ENCODE measurements at regions not wholly inside any gene's neighbourhood (a gene's known extent, or its start where the extent isn't known, plus 50 kb on each side); places are given as distances from the start of the nearest gene placed in this dataset.

DNA sequence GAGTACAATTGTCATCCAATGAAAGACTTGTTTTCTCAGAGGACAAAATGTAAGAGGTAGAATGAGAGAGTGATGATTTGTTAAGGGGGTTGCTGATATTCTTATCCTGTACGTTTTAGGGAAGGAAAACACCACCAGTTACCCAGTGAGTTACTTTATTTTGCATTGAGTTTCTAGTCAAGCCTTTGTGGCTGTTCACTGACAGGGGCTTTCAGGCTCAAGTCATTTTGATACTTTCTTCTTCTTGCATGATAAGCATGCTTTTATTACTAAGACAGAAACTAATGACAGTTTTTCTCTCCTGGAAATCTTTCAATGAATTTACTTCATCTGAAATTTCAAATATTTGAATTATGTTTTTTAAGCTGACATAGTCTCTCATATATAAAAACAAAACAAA lies 710.2 kb upstream of the POM121L12 start:
- no peak for DNase-seq

DNA sequence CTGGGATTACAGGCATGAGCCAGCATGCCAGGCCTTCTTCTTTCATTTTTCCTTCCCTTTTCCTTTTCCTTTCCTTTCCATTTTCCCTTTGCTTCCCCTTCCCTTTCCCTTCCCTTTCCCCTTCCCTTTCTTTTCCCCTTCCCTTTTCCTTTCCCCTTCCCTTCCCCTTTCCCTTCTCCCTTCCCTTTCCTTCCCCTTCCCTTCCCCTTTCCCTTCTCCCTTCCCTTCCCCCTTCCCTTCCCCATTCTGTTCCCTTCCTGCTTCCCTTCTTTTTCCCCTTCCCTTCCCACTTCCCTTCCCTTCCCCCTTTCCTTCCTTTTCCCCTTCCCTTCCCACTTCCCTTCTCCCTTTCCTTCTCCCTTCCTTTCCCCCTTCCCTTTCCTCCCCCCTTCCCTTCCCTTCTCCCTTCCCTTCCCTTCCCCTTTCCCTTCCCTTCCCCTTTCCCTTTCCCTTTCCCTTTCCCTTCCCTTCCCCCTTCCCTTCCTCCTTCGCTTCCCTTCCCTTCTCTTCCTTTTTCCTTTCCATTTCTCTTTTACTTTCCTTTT lies 712.2 kb upstream of the POM121L12 start:
- no peak for DNase-seq

DNA sequence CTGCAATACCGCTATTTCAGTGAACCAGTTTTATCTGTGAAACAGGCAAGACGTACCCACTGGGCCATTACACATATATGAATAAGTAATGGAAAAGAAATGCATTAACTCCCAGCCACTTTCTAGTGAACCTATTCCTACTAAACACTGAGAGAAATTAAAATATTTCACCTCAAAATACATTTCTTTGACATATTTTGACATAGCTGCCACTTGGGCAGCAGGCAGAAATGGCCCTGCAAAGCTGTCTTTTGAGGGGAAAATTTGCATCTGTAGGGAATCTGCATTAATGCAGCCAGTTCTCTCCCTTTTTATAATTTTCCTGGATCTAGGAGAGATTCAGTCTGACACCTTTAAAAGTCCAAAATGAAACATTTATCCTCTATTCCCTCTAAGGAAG lies 714.8 kb upstream of the POM121L12 start:
- no peak for DNase-seq

DNA sequence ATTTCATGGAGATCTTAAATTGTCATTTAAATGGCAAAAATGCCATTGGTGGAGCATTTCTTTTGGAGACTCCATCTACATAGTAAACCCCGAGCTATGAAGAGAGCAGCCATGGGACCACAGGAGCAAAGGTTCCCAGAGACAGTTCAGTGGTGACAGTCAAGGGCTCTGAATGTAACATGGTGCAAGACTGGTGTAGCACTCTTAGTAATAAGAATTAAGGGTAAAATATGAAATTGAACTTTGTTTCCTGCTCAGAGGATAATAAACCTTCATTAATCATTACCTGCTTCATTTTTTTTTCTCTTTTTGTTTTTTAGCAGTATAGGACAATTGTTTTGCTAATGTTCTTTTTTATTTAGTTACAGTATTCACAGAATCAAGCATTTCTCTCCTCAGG lies 717.5 kb upstream of the POM121L12 start:
- DNase-seq: no peak

DNA sequence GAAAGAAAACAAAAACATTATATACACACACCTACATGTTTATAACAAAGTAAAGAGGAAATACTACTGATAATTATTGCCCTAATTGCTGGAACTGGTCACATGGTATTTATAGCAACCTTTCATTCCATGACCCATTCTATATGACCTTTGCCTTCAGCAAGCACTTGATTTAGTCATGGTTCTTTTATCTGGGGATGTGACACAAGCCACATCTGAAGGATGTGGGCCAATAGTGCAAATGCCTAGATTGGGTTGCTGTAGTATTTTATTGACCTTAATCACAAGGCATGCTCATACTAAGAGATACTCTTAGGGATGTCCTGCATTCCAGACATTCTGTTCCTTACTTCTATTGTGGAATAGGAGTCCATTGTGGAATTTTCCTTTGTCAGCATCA lies 723.5 kb upstream of the POM121L12 start:
- no peak for DNase-seq

DNA sequence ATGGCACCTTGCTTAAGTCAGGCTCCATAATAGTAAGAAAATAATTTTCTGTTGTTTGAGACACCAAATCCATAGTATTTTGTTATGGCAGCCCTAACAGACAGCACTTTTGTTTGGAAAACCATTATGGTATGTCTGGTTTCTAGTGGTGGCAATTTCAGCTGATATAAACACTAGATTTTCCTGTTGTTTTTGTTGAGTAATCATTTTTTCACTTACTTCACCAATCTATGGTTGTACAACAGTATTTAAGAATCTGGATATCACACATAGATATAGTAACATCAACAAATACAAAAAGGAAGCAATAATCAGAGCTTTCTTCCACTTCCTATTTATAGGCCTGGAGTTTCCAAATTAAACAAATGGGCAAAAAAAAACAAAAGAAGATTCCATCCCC lies 725.8 kb upstream of the POM121L12 start:
- no peak for DNase-seq

DNA sequence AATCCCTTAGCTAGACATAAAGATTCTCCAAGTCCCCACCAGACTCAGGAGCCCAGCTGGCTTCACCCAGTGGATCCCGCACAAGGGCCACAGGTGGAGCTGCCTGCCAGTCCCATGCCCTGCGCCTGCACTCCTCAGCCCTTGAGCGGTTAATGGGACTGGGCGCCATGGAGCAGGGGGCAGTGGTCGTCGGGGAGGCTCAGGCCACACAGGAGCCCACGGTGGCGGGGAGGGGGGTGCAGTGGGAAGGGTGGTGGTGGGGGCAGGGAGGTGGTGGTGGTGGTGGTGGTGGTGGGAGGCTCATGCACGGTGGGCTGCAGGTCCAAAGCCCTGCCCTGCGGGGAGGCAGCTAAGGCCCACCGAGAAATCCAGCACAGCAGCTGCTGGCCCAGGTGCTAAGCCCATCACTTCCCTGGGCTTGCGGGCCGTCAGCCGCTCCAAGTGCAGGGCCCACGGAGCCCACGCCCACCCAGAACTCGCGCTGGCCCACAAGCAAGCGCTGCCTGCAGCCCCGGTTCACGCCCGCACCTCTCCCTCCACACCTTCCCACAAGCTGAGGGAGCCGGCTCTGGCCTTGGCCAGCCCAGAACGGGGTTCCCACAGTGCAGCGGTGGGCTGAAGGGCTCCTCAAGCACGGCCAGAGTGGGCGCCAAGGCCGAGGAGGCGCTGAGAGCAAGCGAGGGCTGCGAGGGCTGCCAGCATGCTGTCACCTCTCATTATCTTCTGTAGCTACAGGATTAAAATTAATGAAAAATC lies 732.5 kb upstream of the POM121L12 start:
- no peak for DNase-seq

DNA sequence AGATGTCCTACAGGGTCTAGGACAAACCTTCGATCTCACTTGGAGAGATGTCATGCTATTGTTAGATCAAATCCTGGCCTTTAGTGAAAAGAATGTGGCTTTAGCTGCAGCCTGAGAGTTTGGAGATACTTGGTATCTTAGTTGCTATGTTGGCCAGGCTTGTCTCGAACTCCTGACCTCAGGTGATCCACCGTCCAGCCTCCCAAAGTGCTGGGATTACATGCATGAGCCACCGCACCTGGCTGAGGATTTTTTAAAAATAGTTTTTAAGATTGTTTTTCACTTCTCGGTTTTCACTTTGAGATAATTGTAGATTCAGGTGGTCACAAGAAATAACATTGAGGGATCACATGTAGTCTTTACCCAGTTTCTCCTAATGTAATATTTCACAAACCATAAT lies 738.3 kb upstream of the POM121L12 start:
- DNase-seq: no peak

DNA sequence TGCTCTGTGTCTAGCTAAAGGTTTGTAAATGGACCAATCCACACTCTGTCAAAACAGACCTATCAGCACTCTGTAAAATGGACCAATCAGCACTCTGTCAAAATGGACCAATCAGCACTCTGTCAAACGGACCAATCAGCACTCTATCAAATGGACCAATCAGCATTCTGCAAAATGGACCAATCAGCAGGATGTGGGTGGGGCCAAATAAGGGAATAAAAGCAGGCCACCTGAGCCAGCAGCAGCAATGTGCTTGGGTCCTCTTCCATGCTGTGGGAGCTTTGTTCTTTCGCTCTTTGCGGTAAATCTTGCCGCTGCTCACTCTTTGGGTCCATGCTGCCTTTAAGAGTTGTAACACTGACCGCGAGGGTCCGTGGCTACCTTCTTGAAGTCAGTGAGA lies 740.5 kb upstream of the POM121L12 start:
- DNase-seq: no peak

DNA sequence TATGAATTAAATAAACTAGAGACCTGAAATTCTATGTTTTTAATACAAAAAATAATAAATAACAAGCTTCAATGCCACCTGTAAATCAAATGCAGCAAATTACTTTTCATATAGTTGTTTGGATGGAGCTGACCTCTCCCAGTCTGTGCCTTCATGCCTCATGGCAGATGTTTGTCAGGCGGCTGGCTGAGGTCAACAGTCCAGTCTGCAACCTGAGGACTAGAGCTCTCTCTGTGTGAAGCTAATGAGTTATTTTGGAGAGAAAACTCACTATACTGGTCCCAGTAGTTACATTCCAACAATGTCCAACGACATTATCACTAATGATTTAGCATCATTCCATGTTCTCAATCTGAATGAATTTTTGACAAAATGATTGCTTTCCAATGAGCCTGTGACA lies 746.2 kb upstream of the POM121L12 start:
- DNase-seq: no peak

DNA sequence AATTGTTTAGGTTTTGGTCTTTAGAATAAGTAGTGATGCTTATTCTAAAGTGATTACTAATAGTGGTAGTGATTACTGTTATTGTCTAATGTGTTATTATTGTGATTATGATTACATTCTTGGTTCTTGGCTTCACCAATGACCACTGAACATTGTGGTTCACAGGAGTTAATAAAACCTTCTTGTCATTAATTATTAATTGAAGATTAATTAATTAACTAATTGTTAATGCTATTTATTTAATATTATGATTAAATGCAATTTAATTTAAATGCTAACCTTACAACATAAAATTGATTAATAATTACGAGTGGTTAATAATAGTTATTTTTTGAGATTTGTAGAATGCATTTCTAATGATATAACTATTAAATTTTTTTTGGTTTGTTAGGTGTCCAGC lies 747.7 kb upstream of the POM121L12 start:
- DNase-seq: no peak

DNA sequence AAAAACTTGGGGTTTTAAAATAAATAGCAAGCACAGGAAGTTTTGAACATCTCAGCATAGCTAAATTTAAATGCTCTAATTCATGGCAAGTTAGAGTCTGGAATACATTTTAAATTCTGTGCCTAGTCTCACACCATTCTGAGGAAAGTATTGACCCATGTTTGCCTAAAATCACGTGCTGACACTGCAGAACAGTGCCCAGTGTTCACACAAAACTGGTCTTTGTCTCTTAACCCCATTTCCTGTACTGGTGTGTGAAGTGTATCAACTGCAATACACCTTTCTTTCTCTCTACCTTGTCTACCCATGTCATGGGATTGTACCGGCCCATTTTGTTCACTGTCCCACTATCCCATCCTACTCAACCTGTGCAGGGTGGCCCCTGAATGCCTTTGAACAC lies 749.7 kb upstream of the POM121L12 start:
- DNase-seq: no peak

DNA sequence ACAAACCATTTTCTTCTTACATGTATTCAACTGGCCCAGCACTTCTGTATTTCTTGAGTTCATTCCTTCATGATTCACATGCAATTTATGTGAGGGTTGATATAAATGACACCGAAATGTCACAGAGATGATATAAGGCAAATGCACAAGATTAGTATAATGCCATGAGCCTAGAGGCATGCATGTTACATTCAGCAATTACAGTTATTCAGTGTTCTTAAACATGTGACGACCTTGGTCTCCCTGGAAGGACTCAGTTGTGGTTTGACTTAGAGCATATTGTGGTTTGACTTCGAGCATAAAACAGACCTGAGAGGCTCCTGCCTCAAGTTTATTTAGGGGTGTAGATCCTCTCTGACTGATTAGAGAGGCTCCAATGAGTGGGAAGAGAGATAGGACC lies 752.1 kb upstream of the POM121L12 start:
- no peak for DNase-seq

DNA sequence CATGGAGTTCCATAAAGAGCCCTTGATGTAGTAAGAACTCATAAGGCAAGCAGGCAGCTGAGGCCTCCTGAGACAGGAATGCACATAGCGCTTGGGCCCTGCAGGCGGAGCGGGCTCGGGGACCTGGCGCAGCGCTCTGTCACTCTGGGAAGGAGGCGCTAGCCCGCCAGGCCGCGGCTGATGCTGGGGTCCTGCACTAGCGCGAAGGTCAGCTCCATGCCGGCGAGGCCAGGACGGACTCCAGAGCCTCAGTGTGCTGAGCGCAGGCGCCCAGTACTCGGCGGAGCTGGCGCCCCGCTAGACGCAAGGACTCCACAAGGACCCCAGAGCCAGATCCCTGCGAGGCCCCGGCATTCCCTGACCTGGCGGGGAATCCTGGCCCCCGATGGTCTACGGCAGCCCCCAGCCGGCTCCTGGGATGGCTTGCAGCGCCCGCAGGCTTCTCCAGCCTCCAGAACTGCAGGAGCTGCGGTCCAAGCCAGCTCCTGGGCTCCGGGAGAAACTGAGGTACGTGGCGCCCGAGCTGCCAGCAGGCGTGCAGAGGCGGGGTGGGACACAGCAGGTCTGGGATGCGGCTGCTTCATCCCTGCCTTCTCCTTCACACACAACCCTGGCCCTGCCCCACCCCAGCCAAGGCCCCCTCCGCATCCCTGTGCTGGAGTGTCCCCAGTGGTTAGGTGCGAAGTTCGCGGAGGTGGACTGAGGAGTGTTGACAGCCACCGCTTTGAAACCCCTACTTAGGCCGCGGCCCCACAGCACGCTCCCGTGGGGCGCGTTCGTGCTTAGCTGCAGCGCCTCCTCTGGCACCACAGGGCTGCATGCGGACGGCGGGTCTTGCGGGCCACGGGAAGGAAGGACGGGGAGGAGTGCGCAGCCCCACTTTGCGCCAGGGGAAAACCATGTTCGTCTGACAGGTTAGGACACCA lies 761.5 kb upstream of the POM121L12 start:
- no peak for DNase-seq

DNA sequence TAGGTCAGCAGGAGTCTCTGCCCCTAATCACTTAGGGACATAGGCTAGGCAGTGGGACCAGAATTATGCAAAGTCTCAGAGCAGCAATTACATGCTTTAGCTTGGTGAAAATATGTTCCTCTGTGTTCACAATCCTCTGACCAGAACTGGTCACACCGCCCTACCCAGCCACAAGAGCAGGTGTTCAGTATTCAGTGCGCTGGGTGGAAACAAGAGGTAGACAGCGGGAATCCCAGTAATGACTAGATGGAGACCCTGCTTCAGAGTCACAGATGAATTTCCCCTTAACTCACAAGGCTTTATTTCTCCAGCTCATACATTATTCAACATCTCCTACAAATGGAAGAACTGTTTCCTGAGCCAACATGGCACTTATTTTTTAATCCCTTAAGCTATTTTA lies 763.7 kb upstream of the POM121L12 start:
- DNase-seq: no peak

DNA sequence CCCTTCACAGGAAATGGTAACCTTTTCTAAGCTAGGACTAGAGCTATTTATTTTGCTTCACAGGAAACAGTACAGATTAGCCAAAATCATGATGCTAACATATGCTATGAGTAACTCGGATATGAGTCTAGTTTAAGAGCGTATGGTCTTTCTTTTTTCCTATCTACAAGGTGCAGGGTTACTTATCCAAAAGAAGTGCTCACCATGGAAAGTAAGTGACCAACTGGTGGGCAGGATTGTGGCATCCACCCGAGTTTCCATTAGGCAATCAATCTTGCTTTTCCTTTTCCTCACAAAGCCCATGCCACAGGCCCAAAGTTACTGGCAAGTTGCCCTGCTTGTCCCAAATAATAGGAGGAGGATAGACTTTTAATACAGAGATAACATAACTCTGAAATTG lies 765.1 kb upstream of the POM121L12 start:
- DNase-seq: no peak

DNA sequence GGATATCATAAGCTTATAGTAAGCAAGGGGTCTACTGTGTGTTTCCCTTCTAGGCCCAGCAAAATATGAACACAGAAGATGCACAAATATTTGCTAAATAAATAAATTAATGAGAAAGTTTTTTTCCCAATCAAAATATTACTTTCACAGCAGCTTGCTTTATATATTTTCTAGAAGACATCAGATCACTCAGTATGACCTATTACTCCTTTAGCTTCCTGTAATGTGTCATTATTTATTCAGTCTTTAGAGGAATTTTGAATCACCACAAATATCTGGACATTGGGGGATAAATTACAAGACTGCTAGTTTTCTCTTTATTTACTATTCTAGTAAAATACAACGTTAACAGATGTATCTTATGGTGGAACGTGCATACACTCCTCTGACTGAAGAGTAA lies 765.8 kb upstream of the POM121L12 start:
- no peak for DNase-seq

DNA sequence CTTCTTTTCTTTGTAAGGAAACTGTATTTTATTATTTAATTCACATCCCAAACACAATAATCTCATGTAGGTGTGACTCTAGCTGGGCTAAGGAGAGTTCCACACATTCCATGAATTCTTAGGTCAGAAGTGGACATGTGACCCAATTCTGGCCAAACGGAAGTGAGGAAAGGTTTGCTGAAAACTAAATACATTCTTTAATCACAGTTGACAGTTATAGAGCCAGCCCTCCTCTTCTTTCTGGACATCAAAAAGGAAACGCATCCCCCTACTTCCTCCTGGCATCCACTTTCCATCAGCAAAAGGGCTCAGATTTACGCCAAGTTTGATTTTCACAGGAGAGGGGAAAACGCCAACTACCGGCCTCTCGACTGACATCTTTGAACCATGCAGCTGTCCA lies 774.4 kb upstream of the POM121L12 start:
- DNase-seq: no peak

DNA sequence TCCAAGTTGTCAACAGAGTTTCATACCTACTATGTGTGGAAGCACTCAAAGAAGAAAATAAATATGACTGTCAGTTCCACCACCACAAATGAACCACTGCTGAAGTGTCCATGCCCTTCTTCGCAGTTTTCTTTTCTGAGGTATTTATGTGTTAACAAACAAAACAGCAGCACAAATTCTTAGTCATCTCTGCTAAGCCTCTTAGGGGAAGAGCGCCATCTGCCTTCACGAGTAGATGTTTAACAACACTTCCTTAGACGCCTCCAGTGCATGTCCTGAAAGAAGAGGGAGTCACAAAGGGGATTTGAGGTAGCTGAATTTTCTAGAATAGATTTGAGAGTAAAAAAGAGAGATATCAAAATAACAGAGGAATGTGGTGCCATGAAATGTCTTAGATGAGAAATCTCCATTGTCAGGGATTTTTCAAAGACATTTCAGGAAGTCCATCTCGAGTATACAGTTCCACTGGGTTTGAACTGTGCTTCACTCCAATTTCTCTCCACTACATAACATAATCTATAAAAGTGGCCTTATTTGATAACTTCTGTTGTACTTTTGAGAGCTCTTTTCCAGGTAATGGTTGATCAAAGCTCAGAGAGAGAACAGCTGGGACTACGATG lies 775.3 kb upstream of the POM121L12 start:
- DNase-seq: no peak

DNA sequence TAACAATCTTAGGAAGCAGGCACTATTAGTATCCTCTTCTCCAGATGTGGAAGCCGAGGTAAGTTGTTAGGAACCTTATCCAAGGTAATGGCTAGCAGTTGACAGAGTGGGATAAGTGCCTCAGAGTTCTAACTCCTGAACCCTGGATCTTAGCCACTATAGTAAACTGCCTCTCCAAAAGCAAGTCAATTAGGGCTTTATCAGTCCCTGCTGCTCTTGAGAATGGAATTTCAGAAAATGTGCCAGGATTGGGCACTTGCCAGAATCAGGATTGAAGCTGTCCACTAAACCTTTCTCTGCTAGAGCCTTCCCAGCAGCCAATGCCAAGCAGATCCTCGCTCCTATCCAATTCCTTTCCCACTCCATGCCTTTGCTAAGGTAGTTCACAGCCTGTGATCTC lies 777.5 kb upstream of the POM121L12 start:
- no peak for DNase-seq

DNA sequence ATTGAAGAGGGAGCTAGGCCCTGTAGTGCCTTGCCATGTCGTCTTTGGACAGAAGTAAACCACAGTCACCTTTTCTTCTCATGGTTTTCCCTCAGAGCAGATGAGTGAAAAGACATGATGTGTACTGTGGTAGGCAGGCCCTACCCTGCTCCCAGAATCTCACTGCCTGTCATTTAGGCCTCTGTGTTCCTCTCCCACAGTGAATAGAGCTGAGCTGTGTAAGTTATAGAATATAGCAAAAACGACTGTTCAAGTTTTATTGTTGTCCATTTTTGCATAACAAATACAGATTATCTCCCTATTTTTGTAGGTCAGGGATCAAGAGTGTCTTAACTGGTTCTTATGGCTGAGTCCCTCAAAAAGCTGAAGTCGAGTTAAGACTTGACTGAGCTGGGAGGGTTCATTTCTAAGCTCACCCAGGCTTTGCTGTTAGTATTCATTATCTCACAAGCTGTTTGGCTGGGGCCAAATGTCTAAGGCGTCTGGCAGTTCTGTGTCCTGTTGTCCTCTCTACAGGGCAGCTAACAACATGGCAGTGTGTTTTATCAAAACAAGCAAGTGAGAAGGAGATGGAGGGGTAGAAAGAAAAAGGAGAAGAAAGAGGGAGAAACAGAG lies 780.9 kb upstream of the POM121L12 start:
- DNase-seq: no peak

DNA sequence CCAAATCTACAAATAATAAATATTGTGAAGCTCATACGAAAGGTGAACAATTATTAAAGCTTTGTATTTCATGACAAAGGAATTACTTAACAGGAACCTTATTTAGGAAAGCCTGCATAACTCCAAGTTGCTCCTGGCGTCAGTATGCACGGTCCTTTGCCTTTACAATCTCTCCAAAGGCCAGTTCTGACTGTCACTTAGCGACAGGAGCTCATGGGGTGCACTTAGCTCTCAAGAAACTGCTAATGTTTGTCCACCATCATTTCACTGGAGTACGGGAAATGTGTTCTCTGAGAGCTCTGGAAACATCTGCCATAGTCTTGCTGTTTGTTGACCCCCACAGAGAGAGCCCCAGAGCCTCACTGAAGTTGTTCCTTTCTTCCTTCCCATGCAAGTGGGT lies 781.5 kb upstream of the POM121L12 start:
- DNase-seq: no peak

DNA sequence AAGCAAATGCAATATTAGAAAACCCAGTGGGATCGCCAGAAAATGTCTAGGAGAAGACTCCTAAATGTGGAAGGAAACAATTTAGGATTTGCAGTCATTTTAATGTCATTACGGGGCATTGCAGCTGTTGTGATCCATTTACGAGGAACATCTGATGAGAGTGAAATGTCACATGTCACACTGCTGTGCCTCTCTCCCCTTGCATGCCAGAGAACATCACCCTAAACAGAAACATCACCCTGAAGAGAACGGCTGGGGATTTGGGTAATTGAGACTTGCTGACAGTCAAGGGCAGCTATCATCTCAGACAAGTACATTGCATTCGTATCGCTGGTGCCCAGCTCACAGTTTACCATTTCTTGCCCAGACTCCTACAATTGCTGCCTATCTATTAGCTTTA lies 785.7 kb upstream of the POM121L12 start:
- DNase-seq: no peak
